B cell (primary cell): ENCODE measurements at regions not wholly inside any gene's neighbourhood (a gene's known extent, or its start where the extent isn't known, plus 50 kb on each side); places are given as distances from the start of the nearest gene placed in this dataset.
"Not testable (repeated sequence)": the region's sequence is repeated elsewhere in the genome, so short reads cannot be mapped to it uniquely, and the experiment has no call there.

Experiments
- ATAC-seq: fragments of 200-7000 bp; cut with Tn5 transposase; one replicate; pipeline ENCODE4 v1.10.0; 2021; ENCODE audit warnings: low read depth, mild to moderate bottlenecking, moderate number of reproducible peaks, moderate library complexity
- CTCF ChIA-PET: fragments of 350-600 bp; sonication (Branson Sonifier 250); formaldehyde crosslinking; loops from one replicate; lab custom pipeline; 2021; ENCODE audit warnings: antibody characterized with exemption, inconsistent platforms; lab: Charles Lee
- POLR2A ChIA-PET: fragments of 350-600 bp; sonication (Branson Sonifier 250); formaldehyde crosslinking; loops from one replicate; lab custom pipeline; 2021; ENCODE audit warnings: antibody characterized with exemption; lab: Charles Lee
- DNase-seq: peaks from one replicate; pipeline ENCODE4 v3.0.0; 2013
- H2AFZ ChIP-seq: 2 replicates; pipeline ENCODE4 v1.6.1; 2012; ENCODE audit warnings: mild to moderate bottlenecking, low read depth, low read length; ENCODE audit not compliant: insufficient read depth, poor library complexity, severe bottlenecking
- H3K27ac ChIP-seq, 2 donors: 1 replicate in 1 of 2; 2 replicates in 1 of 2; pipeline ENCODE4 v1.5.1; 2012 to 2013; ENCODE audit warnings: low read length in 2 of 2, mild to moderate bottlenecking in 2 of 2, moderate library complexity in 1 of 2
- H3K27me3 ChIP-seq, 4 experiments: fragments of 200-600 bp in 1 of 4; sonication (generic) in 1 of 4; replicated peaks in 1 of 4; 1 replicate in 2 of 4; 2 replicates in 2 of 4; pipeline versions ENCODE4 v1.6.1 to v1.7.0; 2013 to 2016; ENCODE audit warnings: low read length in 3 of 4, mild to moderate bottlenecking in 2 of 4, mixed read lengths in 1 of 4, moderate library complexity in 1 of 4; ENCODE audit not compliant: insufficient read depth in 4 of 4, control insufficient read depth in 3 of 4; ENCODE audit errors: control extremely low read depth in 1 of 4
- H3K36me3 ChIP-seq, 2 experiments: replicated peaks in 1 of 2; 1 replicate in 1 of 2; 2 replicates in 1 of 2; pipeline versions ENCODE4 v1.6.1 to v1.7.1; 2013; ENCODE audit warnings: low read length in 1 of 2; ENCODE audit not compliant: insufficient read depth in 2 of 2, control insufficient read depth in 1 of 2; ENCODE audit errors: control extremely low read depth in 1 of 2, extremely low read depth in 1 of 2
- H3K4me1 ChIP-seq, 2 donors: fragments of 200-600 bp in 1 of 2; sonication (generic) in 1 of 2; 1 replicate in 1 of 2; 2 replicates in 1 of 2; pipeline versions ENCODE4 v1.5.1 to v1.6.1; 2013 to 2017; ENCODE audit warnings: low read length in 2 of 2; ENCODE audit not compliant: control insufficient read depth in 2 of 2, insufficient read depth in 2 of 2
- H3K4me2 ChIP-seq: replicated peaks from 2 replicates; pipeline ENCODE3; 2012; ENCODE audit warnings: mild to moderate bottlenecking, low read depth, low read length; ENCODE audit not compliant: poor library complexity, severe bottlenecking
- H3K4me3 ChIP-seq, 5 experiments: fragments of 200-600 bp in 1 of 5; sonication (generic) in 1 of 5; 1 replicate in 3 of 5; 2 replicates in 2 of 5; pipeline versions ENCODE4 v1.5.1 to v1.7.0; 2011 to 2016; ENCODE audit warnings: low read length in 4 of 5, mild to moderate bottlenecking in 4 of 5, low read depth in 2 of 5, control low read depth in 1 of 5, moderate library complexity in 1 of 5; ENCODE audit not compliant: insufficient read depth in 1 of 5; ENCODE audit errors: control extremely low read depth in 1 of 5, extremely low read depth in 1 of 5
- H3K79me2 ChIP-seq: fragments of 200-600 bp; sonication (generic); one replicate; pipeline ENCODE4 v1.6.0; 2016; ENCODE audit warnings: low read length; ENCODE audit not compliant: control insufficient read depth, insufficient read depth
- H3K9ac ChIP-seq: fragments of 200-600 bp; sonication (generic); 2 replicates; pipeline ENCODE4 v1.6.1; 2017; ENCODE audit warnings: mild to moderate bottlenecking, low read length, moderate library complexity
- H3K9me3 ChIP-seq, 3 donors: one replicate each; pipeline versions ENCODE4 v1.6.1 to v1.7.1; 2013; ENCODE audit warnings: low read length in 2 of 3; ENCODE audit not compliant: control insufficient read depth in 2 of 3, insufficient read depth in 1 of 3; ENCODE audit errors: control extremely low read depth in 1 of 3
- H4K20me1 ChIP-seq: 2 replicates; pipeline ENCODE4 v1.6.0; 2012; ENCODE audit warnings: mild to moderate bottlenecking, low read length; ENCODE audit not compliant: insufficient read depth, control insufficient read depth, poor library complexity, severe bottlenecking
- H3K27ac Mint-ChIP-seq: one replicate; pipeline ENCODE4 v1.8.0; 2021; ENCODE audit warnings: mixed read lengths
- H3K27me3 Mint-ChIP-seq: one replicate; pipeline ENCODE4 v1.8.0; 2021; ENCODE audit warnings: mixed read lengths
- H3K4me1 Mint-ChIP-seq: one replicate; pipeline ENCODE4 v1.8.0; 2021; ENCODE audit warnings: mixed read lengths
- H3K4me3 Mint-ChIP-seq: one replicate; pipeline ENCODE4 v1.8.0; 2021; ENCODE audit warnings: mixed read lengths
- H3K9me3 Mint-ChIP-seq: one replicate; pipeline ENCODE4 v1.8.0; 2022; ENCODE audit warnings: mixed read lengths; ENCODE audit not compliant: insufficient read depth
- WGBS: methylation state at CpG from one replicate; pipeline ENCODE4 v1.1.5; 2013; ENCODE audit warnings: missing lambda C conversion rate; ENCODE audit not compliant: insufficient coverage; 5-methylcytosine and 5-hydroxymethylcytosine counted together
- intact Hi-C: fragments of 100-400 bp; cut with micrococcal nuclease; formaldehyde crosslinking; loops from one replicate; pipeline ENCODE4 v1.10.0; 2022

DNA sequence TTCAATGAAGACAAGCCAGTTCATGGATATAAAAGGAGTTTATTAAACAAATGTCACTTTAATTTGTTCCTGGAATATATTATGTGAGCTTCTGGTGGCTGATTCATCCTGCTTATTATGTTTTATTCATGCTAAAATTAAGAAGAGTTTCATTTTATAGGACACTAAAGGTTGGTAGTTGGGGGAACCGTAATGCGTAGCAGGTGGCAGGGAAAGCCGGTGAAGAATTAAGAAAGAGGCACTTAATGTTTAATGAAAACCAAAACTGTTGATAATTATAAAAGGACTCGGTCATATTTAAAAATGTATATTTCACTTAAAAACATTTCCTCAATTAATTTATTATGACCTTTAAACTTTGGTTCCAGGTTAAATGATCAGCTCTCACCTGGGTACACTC is 94.3 kb downstream of the XKR3 start:
- H3K9me3 Mint-ChIP-seq, H3K79me2 ChIP-seq, H2AFZ ChIP-seq, H3K9me3 ChIP-seq, H3K4me3 ChIP-seq, H3K27ac ChIP-seq, DNase-seq, H3K4me3 Mint-ChIP-seq, H3K27ac Mint-ChIP-seq, CTCF ChIA-PET, ATAC-seq, H3K4me1 Mint-ChIP-seq, POLR2A ChIA-PET, H4K20me1 ChIP-seq, H3K4me2 ChIP-seq, H3K27me3 Mint-ChIP-seq, H3K27me3 ChIP-seq, intact Hi-C loops, H3K4me1 ChIP-seq, H3K36me3 ChIP-seq, H3K9ac ChIP-seq: not testable (repeated sequence)
- no CpG with 5 or more reads among the region's 4 CpGs for WGBS

DNA sequence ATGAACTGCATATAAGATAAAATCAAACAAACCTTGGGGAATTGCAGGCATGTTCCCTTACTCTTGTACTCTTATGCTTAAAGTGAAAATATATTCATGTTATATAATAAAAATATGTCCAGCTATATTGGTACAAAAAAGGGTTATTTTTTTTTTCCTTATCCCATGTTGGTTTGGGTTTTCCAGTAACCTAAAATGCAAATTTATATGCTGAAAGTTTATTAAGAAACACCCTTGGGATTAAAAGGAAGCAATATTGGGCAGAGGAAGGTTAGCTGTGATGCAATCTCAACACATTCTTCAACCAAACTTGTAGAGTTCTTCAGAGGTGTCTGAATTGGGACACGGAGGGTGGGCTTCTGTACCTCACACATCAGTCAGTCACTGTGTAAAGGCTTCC is 97.7 kb downstream of the XKR3 start:
- H2AFZ ChIP-seq, H3K4me3 Mint-ChIP-seq, CTCF ChIA-PET, H3K9me3 Mint-ChIP-seq, DNase-seq, H3K27ac ChIP-seq, ATAC-seq, H3K27ac Mint-ChIP-seq, intact Hi-C loops, H3K9ac ChIP-seq, H3K9me3 ChIP-seq, H4K20me1 ChIP-seq, H3K36me3 ChIP-seq, H3K4me1 Mint-ChIP-seq, H3K4me3 ChIP-seq, H3K79me2 ChIP-seq, H3K27me3 ChIP-seq, H3K4me2 ChIP-seq, H3K4me1 ChIP-seq, H3K27me3 Mint-ChIP-seq, POLR2A ChIA-PET: not testable (repeated sequence)
- 50% methylated on average over 1 of the region's 1 CpG for WGBS

DNA sequence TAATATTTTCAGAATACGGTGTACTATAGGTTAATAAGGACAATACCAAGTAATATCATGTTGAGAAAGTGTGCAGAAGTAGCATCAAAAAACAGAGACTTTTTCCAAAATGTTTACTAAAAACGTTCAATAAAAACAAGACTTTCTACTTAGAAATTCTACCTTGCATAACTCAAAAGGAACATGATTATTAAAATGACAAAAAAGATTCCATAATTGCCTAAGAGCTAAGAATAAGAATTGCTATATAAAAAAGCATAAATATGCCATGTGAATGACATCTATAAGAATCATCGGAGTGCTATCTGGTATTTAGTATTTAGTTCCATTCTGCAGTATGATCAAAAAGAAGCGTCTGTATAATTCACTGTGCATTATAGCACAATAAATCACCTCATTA is 102.0 kb downstream of the XKR3 start:
- H3K36me3 ChIP-seq, H2AFZ ChIP-seq, intact Hi-C loops, H3K27me3 Mint-ChIP-seq, H3K4me1 Mint-ChIP-seq, ATAC-seq, DNase-seq, H4K20me1 ChIP-seq, H3K4me2 ChIP-seq, H3K4me3 Mint-ChIP-seq, H3K27ac Mint-ChIP-seq, H3K9me3 Mint-ChIP-seq, H3K9ac ChIP-seq, H3K4me3 ChIP-seq, H3K79me2 ChIP-seq, CTCF ChIA-PET, H3K4me1 ChIP-seq, POLR2A ChIA-PET, H3K27ac ChIP-seq, H3K9me3 ChIP-seq, H3K27me3 ChIP-seq: not testable (repeated sequence)
- WGBS = no CpG with 5 or more reads among the region's 4 CpGs

DNA sequence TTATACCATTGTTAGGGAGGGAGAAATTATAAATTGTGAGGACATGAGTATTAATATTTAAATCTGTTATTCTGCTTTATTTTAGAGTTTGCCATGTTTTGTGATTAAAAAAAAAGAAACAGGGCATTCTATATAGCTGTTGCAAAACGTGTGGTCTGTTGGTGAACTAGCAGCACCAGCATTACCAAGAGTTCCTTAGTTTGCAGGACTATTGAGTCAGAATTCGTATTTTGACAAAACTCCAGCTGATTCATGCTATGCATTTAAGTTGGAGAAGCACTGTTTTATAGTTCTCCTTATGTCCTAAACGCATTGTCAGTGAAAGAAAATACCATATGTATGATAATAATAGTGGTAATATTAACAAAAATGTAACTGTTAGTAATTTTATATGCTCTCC is 102.6 kb downstream of the XKR3 start:
- H2AFZ ChIP-seq, H3K27ac Mint-ChIP-seq, POLR2A ChIA-PET, ATAC-seq, H3K4me2 ChIP-seq, H3K79me2 ChIP-seq, CTCF ChIA-PET, DNase-seq, H4K20me1 ChIP-seq, H3K9me3 Mint-ChIP-seq, intact Hi-C loops, H3K4me3 ChIP-seq, H3K4me1 ChIP-seq, H3K9me3 ChIP-seq, H3K9ac ChIP-seq, H3K27me3 ChIP-seq, H3K27ac ChIP-seq, H3K36me3 ChIP-seq, H3K4me1 Mint-ChIP-seq, H3K4me3 Mint-ChIP-seq, H3K27me3 Mint-ChIP-seq: not testable (repeated sequence)
- WGBS = 0% methylated on average over 1 of the region's 3 CpGs
